HL-60 (cell line): ENCODE measurements at regions not wholly inside any gene's neighbourhood (a gene's known extent, or its start where the extent isn't known, plus 50 kb on each side); places are given as distances from the start of the nearest gene placed in this dataset.

Experiments
- DNase-seq, 2 experiments: peaks; one replicate each; pipeline ENCODE4 v3.0.0-alpha.2; 2010 to 2020; ENCODE audit warnings: low read depth in 1 of 2, low spot score in 1 of 2
- H3K27ac ChIP-seq: fragments of 250-450 bp; sonication (Bioruptor Pico); replicated peaks from 2 replicates; pipeline ENCODE4 v1.5.1; 2020; ENCODE audit warnings: mild to moderate bottlenecking, moderate library complexity
- H3K27me3 ChIP-seq: fragments of 250-450 bp; sonication (Bioruptor Pico); 2 replicates; pipeline ENCODE4 v1.5.1; 2021; ENCODE audit warnings: mild to moderate bottlenecking, moderate library complexity; ENCODE audit not compliant: insufficient read depth, poor library complexity, severe bottlenecking
- H3K4me3 ChIP-seq: replicated peaks from 2 replicates; pipeline ENCODE4 v1.5.1; 2011; ENCODE audit warnings: mild to moderate bottlenecking, control low read depth, low read length; ENCODE audit not compliant: insufficient read depth
- GABPA ChIP-seq: IDR thresholded peaks from 2 replicates; pipeline ENCODE4 v1.6.1; 2012; ENCODE audit warnings: low read depth
- POLR2AphosphoS5 ChIP-seq: IDR thresholded peaks from 2 replicates; pipeline ENCODE4 v1.6.1; 2012; ENCODE audit warnings: low read depth
- SPI1 ChIP-seq: IDR thresholded peaks from 2 replicates; pipeline ENCODE4 v1.6.1; 2012; ENCODE audit warnings: low read depth, mild to moderate bottlenecking, borderline replicate concordance
- TF ChIP-seq, protein P1 (sequence below): IDR thresholded peaks from 2 replicates; pipeline ENCODE4 v1.6.1; 2012; ENCODE audit warnings: low read depth; ENCODE audit not compliant: insufficient replicate concordance
- TF ChIP-seq, protein P2 (sequence below): IDR thresholded peaks from one replicate; pipeline ENCODE4 v1.5.1; 2011; ENCODE audit warnings: low read length, control low read depth, inconsistent platforms; ENCODE audit not compliant: insufficient read depth

DNA sequence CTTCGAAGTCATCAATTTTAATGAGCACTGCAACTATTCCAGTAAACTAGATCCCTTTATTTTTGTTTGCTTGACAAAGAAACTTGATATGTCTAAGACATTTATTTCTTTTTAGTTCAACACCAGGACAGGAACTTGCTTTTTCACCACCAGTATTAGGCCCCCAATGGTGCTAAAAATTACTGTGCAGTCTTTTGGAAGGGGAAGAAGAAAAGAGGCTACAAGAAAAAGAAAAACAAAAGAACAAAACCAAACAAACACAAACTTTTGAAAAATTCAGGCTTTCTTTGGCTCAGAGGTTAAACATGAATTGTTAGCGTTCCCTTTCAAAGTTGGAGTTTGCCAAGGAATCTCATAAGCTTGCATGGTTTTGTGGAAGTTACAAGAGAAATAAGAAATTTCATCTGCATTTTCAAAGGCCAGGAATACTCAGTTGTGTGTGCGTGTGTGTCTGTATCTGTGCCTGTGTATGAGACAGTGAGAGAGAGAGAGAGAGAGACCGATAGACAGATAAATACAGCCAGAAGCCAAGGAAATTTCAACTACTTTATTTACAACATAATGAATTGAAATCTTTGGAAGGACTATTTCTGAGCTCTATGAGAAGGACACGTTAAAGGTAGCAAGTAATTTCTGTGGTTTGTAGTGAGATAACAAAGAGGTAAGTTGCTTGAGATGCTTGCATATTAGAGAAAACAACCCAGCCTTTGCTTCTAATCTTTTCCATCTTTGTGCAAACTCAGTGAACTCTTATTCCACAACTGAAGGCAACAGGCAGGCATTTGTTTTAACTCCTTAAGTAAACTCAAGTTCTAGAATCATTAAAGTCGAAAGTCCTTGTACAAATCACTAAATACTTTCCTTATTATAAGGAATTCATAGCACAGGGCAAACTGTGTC lies 171.0 kb upstream of the CITED2 start:
- H3K27ac ChIP-seq, result no peak overlapping the region
- H3K27me3 ChIP-seq, result no peaks in the 10 kb centered on the region
- no peak for DNase-seq
- H3K4me3 ChIP-seq, result no peak overlapping the region
- no peak for TF ChIP-seq GABPA
- TF ChIP-seq SPI1, result no peak
- TF ChIP-seq POLR2AphosphoS5, result no peak
- TF ChIP-seq, protein P1, sequence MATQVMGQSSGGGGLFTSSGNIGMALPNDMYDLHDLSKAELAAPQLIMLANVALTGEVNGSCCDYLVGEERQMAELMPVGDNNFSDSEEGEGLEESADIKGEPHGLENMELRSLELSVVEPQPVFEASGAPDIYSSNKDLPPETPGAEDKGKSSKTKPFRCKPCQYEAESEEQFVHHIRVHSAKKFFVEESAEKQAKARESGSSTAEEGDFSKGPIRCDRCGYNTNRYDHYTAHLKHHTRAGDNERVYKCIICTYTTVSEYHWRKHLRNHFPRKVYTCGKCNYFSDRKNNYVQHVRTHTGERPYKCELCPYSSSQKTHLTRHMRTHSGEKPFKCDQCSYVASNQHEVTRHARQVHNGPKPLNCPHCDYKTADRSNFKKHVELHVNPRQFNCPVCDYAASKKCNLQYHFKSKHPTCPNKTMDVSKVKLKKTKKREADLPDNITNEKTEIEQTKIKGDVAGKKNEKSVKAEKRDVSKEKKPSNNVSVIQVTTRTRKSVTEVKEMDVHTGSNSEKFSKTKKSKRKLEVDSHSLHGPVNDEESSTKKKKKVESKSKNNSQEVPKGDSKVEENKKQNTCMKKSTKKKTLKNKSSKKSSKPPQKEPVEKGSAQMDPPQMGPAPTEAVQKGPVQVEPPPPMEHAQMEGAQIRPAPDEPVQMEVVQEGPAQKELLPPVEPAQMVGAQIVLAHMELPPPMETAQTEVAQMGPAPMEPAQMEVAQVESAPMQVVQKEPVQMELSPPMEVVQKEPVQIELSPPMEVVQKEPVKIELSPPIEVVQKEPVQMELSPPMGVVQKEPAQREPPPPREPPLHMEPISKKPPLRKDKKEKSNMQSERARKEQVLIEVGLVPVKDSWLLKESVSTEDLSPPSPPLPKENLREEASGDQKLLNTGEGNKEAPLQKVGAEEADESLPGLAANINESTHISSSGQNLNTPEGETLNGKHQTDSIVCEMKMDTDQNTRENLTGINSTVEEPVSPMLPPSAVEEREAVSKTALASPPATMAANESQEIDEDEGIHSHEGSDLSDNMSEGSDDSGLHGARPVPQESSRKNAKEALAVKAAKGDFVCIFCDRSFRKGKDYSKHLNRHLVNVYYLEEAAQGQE, result no peak
- TF ChIP-seq, protein P2, sequence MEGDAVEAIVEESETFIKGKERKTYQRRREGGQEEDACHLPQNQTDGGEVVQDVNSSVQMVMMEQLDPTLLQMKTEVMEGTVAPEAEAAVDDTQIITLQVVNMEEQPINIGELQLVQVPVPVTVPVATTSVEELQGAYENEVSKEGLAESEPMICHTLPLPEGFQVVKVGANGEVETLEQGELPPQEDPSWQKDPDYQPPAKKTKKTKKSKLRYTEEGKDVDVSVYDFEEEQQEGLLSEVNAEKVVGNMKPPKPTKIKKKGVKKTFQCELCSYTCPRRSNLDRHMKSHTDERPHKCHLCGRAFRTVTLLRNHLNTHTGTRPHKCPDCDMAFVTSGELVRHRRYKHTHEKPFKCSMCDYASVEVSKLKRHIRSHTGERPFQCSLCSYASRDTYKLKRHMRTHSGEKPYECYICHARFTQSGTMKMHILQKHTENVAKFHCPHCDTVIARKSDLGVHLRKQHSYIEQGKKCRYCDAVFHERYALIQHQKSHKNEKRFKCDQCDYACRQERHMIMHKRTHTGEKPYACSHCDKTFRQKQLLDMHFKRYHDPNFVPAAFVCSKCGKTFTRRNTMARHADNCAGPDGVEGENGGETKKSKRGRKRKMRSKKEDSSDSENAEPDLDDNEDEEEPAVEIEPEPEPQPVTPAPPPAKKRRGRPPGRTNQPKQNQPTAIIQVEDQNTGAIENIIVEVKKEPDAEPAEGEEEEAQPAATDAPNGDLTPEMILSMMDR, result no peak

DNA sequence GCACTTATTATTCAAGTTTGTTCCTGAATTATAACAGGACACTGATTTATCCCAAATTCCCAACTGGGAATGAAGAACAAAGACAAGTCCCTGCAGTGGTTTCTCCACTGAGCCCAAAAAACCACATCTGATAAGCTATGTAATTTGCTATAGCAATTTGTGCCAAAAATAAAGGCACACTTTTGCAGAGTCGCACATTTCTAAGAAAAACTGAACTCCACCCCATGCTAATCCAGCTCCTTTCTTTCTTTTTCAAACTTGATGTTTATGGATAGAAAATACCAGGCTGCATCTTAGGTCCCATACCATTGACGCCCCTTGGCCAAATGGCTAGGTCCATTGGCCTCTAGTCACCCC lies 170.2 kb upstream of the CITED2 start:
- H3K27ac ChIP-seq, result no peak overlapping the region

DNA sequence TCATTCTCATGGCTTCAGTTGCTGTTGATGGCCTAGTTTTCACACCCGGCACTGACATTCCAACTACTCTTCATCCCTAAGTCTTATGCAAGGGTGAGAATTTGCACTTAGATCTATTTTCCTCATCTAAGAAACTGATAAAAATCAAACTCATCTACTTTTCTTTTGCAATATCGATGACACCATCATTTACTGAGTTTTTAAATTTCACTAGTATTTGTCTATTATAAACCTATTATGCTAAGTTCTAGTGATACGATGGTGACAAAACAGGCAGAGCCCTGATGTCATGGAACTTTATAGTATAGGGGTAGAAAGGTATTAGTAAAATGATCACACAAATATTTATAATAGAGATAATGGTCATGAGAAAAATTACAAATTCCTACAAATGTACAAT lies 167.9 kb upstream of the CITED2 start:
- TF ChIP-seq SPI1 (no peak), GABPA (no peak), POLR2AphosphoS5 (no peak)
- TF ChIP-seq, protein P1, result no peak
- TF ChIP-seq, protein P2, result no peak
- H3K27ac ChIP-seq, result no peak overlapping the region
- no peaks in the 10 kb centered on the region for H3K27me3 ChIP-seq
- DNase-seq, result no peak
- H3K4me3 ChIP-seq, result no peak overlapping the region

More for the DNA sequence above, 170.2 kb upstream of the CITED2 start:
- TF ChIP-seq, protein P1, result no peak
- TF ChIP-seq, protein P2, result no peak
- TF ChIP-seq POLR2AphosphoS5 (no peak), SPI1 (no peak), GABPA (no peak)
- no peak for DNase-seq
- Histone ChIP-seq H3K27me3 (no peaks in the 10 kb centered on the region), H3K4me3 (no peak overlapping the region)
